GM19324 (cell line): ENCODE measurements at regions not wholly inside any gene's neighbourhood (a gene's known extent, or its start where the extent isn't known, plus 50 kb on each side); places are given as distances from the start of the nearest gene placed in this dataset.

Experiments used
- ATAC-seq: cut with Tn5 transposase; IDR thresholded peaks from one replicate; pipeline ENCODE4 v1.9.1; 2021; ENCODE audit warnings: mild to moderate bottlenecking, moderate library complexity; ENCODE audit not compliant: unreplicated experiment, low FRiP score

- no peak for ATAC-seq
Observed at GRCh38 chr18:64918851-64919250, 770.0 kb upstream of the LINC00305 start.

DNA sequence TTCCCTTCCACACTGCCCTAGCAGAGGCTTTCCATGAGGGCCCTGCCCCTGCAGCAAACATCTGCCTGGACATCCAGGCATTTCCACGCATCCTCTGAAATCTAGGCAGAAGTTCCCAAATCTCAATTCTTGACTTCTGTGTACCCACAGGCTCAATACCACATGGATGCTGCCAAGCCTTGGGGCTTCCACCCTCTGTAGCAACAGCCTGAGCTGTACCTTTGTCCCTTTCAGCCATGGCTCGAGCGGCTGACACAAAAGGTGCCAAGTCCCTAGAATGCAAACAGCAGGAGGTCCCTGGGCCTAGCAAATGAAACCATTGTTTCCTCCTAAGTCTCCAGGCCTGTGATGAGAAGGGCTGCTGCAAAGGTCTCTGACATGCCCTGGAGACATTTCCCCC, 744.5 kb upstream of the LINC00305 start:
- ATAC-seq, result no peak

- no peak for ATAC-seq
Observed at GRCh38 chr18:64888956-64889355, 740.1 kb upstream of the LINC00305 start.

DNA sequence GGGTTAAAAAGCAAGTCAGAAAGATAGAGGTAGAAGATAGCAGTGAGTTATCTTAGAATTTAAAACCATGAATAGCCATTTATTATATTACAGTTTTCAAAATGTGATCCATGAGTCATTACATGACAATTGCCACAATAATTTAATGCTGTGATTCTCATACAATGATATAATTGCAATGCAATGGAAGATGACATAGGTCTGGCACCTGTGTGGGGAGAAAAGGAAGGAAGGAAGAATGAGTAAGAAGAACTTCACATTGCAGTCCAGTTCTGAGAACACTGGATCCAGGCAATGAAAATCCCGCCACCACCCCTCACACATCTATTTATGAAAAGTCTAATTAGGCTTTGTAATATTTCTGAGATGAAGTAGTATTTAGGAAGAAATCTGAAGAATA, 738.1 kb upstream of the LINC00305 start:
- ATAC-seq, result no peak

DNA sequence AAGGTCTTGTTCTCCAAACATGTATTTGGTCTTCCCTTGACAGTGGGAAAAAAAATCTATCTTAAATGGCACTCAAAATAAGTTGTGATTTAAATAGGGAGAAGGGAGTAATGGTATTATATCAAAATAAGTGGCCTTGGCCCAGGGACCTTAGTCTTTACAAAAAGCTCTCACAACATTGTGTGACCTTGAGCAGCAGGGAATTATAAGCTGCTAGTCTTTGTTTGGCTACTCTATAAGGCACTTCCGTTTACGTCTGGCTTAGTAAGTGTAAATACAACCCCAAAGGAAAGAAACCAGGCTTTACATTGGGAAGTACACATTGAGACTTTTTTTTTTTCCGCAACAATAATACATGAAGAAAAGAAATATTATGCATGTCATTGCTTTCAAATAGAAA, 734.0 kb upstream of the LINC00305 start:
- no peak for ATAC-seq

- no peak for ATAC-seq
Observed at GRCh38 chr18:64876833-64877232, 727.9 kb upstream of the LINC00305 start.

DNA sequence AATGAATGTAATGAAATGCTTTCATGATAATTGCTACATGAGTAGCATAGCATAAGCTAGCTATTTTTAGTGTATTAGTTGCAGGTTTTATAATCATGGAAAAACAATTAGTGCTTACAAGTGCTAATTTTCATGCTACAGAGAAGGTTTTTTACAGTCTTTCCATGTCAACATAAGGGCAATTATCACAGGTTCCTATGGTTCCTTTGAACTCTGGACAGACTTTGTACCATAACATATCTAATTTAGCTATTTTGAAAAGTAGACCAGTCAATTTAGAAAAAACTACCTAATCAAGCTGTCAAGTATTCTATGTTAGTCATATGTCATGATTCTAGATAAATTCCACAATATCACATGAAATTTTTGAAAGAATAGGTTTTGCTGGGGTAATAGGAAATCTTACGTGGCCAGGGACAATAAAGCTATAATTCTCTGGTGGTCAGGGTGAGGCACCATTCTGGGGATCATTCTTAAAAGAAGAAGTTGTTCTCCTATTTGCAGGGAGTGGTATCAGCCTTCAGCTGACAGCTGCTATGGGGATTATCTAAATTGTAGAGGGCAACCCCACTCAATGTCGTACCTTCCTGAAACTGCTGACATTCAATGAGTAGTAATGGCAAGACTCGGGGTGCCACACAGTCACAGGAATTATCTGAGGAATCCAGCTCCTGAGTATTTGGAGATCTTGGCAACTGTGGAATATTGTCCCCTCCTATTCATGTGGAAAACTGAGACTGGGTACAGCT, 724.0 kb upstream of the LINC00305 start:
- no peak for ATAC-seq

- ATAC-seq, result no peak
Observed at GRCh38 chr18:64854112-64854511, 705.2 kb upstream of the LINC00305 start.

GRCh38 chr18:64852281-64852680, 703.4 kb upstream of the LINC00305 start:
- ATAC-seq, result no peak

DNA sequence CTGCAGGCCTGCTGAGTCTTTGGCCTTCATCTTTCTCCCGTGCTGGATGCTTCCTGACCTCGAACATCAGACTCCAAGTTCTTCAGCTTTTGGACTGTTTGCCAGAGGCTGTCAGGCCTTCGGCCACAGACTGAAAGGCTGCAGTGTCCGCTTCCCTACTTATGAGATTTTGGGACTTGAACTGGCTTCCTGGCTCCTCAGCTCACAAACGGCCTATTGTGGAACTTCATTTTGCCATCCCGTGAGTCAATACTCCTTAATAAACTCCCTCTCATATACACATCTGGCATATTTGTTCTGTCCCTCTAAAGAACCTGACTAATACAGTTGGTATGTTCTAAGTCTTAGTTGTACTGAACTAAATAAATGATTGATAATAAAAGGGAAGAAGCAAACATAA, 702.8 kb upstream of the LINC00305 start:
- ATAC-seq, result no peak

GRCh38 chr18:64850791-64851190, 701.9 kb upstream of the LINC00305 start:
- no peak for ATAC-seq

GRCh38 chr18:64840911-64841701, 692.2 kb upstream of the LINC00305 start:
- ATAC-seq, result no peak

GRCh38 chr18:64810354-64810753, 661.5 kb upstream of the LINC00305 start:
- ATAC-seq, result no peak

DNA sequence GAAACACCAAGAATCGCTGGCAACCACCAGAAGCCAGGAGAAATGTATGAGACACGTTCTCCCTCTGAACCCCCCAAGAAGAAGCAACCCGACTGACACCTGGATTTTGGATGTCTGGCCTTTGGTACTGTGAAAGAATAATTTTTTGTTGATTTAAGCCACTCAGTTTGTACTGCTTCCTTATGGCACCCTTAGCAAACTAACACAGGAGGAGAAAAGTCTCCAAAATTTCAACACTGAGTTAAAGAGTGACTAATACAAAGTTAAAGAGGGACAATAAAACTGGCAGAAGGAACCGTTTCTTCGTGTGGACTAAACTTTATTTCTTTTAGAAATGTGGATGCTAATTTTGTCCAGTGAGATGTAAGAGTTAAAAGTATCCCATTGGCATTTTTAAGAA, 660.9 kb upstream of the LINC00305 start:
- ATAC-seq, result no peak

DNA sequence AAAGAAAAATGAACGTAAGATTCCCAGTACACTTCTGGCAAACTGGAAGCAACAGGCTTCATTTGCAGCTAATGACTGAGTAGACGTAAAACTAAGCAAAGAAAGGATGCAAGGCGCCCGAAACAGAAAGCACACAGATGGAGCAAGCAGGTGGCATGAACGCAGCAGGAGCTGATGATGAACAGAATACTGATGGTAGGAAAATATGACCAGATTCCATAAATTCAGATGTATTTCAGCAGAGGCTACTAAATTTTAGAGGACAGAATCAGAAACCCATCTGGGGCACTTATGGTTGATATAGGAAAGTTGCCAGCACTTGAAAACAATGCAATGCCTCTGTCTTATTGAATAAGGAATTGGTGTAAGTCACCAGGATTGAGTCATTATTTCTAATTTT, 658.7 kb upstream of the LINC00305 start:
- no peak for ATAC-seq

- ATAC-seq, result no peak
Observed at GRCh38 chr18:64806691-64807090, 657.8 kb upstream of the LINC00305 start.

- no peak for ATAC-seq
Observed at GRCh38 chr18:64806232-64806631, 657.3 kb upstream of the LINC00305 start.

GRCh38 chr18:64803471-64803870, 654.6 kb upstream of the LINC00305 start:
- ATAC-seq, result no peak

- ATAC-seq, result no peak
Observed at GRCh38 chr18:64800151-64800550, 651.3 kb upstream of the LINC00305 start.

- no peak for ATAC-seq
Observed at GRCh38 chr18:64799376-64799775, 650.5 kb upstream of the LINC00305 start.

- no peak for ATAC-seq
Observed at GRCh38 chr18:64791236-64791635, 642.3 kb upstream of the LINC00305 start.

DNA sequence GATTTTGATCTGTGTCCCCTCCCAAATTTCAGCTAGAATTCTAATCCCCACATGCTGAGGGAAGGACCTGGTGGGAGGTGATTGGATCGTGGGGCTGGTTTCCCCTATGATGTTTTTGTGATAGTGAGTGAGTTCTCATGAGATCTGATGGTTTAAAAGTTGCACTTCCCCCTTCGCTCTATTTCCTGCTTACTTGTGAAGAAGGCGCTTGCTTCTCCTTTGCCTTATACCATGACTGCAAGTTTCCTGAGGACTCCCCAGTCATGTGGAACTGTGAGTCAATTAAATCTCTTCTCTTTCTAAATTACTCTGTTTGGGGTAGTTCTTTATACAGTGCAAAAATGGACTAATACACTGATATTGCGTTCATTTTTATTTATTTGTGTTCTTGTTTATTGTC, 636.8 kb upstream of the LINC00305 start:
- ATAC-seq, result no peak
